Right renal pelvis (tissue), 4 donors: ENCODE measurements at regions not wholly inside any gene's neighbourhood (a gene's known extent, or its start where the extent isn't known, plus 50 kb on each side); places are given as distances from the start of the nearest gene placed in this dataset.

Experiments
- DNase-seq, 4 donors: peaks; one replicate each; pipeline ENCODE4 v3.0.0-alpha.2; 2013; ENCODE audit warnings: low read depth in 4 of 4, low spot score in 3 of 4, missing footprints in 1 of 4

DNA sequence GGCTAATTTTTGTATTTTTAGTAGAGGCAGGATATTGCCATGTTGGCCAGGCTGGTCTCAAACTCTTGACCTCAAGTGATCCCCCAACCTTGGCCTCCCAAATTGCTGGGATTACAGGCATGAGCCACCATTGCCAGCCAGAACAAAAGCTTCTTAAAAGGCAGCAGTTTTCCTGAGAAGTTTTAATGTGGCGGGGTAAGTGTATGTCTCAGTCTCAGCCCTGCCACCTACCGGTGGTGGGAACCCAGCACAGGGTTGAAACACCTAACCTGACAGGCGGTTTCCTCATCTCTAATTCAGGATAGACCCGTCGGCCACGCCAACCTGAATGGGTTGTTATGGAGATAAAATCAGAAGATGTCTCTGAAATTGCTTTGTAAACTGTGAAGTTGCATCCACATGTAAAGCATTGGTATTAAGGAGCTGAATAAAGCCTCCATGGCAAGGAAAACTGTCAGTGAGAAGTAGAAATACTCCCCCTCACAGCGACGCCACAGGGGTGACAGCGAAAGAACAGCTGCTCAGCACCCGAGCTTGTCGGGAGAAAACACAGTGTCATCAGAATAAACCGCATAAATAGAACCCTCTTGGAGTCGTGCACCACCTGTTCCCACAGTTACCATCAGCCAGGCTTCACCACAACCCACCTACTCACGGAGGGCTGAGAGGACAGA is 165.9 kb upstream of the NCAM1 start:
- no peak for DNase-seq

DNA sequence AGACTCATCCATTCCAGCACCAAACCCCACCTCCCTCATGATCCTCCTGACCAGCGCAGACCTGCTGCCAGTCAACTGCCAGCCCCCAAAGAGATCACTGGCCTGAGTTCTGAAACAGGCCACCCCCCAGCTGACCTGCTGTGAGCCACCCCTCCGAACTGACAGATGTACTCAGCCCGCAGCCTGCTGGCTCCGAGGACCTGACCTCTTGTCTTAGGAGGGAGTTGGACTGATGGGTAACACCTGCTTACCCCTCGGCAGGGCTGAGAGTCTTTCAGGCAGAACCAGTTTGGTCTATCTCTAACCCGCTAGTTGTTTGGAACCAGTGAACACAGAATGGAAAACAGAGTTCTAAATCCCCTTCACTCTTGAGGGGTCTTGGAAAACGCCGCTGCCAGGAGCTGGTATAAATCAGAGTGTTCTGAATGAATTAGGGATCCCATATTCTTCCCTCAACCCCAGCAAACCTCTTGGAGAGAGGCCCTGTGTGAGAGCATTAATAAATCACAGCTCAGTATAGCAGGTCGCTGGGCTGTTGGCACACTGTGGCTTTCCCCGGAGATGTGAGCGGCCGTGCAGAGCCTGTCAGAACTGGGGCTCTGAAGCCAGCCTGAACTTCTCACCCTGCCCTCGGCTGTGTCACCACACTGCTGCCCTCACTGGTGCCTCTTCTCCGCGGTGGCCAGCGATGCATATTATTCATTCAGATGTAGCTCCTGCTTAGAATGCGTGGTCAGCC is 165.1 kb upstream of the NCAM1 start:
- peak in 1 of 4 donors; percentile 66 for DNase-seq

DNA sequence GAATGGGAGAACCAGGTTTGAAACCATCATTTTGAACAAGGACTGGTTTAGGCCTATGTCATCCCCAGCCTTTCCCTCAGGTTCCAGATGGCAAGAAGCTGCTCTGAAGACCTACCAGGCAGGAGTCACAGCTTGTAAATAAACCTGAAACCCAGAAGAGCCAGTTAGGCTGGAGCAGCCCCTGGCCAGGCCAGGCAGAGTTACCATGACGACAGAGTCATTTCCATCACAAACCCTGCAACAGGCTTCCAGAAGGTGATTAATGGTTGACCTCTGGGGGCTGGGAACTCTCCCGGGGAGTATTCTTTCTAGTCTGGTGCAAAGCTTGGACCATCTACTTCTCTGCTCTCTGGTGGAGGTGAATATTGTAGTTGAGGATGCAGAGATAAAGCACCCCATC is 164.1 kb upstream of the NCAM1 start:
- DNase-seq, result peak in 1 of 4 donors; percentile 79

DNA sequence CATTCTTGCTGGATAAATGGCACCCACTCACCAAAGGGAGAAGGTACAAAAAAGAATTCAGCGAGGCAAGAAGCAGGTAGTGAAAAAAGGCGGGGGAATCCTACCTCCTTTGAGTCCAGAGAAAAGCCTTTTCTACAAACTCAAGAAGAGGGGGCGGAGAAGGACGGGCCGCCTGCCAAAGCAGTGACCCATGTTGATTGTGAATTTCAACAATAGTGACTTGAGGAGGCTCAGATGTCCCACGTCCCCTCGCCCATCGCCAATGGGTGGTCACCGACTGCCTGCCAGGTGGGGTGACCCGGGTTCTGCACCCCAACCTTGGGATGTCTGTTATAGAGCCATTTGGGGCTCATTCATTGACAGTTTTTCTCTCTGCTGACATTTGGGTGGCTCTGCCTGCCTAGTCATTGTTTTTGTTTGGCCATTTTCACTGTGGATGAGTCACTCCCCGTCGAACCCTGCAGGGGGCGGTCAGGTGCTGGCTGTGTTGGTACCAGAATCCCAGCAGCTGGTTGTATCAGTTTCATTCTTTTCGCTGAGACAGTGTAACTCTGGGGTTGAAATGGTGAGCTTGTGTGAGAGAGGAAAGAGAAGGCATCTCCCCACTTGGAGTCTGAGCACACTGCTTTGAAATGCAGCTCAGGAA is 163.4 kb upstream of the NCAM1 start:
- no peak for DNase-seq

DNA sequence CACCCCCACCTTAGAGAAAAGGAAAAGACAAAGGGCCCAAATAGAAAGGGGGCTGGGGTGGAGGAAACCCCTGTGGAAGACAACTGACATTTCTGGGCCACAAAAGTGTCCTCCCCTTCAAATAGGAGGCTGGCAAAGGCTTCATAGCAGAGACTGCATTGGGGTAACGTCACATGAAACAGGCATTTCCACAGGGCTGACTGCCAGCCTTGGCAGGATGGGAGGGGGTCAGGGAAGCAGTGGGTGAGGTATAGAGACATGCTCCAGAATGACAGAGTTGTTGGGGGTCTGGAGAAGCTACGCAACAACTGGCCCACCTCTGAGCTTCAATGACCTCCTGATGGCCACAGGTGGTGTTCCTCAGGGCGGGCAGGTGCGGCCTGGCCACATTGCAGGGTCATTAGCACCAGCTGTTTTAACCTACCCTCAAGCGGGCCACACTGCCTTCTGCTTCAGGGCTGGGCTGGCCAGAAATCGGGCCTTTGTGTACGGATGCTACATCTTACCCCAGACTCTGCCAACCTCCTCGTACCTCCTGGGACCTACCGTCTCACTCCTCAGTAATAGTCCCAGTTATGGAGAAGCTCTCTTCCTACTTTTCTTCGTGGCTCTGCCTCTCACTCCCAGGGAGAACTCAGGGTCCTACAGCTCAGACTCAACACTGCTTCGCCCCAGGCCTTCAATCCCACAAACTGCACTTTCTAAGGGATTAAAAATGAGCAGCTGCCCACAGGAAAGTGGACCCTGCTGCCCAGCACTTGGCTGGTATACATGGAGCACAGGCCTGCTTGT is 160.0 kb upstream of the NCAM1 start:
- no peak for DNase-seq

DNA sequence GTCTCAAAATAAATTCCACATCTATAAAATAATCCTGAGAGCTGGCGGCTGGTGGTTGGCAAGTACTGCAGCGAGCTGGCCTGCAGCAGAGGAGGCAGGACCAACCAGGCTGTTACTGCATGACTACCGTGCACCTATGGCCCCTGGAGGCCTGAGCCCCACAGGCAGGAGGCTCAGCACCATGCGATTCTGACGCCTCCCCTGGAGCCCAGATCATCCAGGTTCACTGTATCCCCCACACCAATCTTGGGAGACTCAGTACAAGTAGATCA is 159.5 kb upstream of the NCAM1 start:
- DNase-seq, result no peak

DNA sequence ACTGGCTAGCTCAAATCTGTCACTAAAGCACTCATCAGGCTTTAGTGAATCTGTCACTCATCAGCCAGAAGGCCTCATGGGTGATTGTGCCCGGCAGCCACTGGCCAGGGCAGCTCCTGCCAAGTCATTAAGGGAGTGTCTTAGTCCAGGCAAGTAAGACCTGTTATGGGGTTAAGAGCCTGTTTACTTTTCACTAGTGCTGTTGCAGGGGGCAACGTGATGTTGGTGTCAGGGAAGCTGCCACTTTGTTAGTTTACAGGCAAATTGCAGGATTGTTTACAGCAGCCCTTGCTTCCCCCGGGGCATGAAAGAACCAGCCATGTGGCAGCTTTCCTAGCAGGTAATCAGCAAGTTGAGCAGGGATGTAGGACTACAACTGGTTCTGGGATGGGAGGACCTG is 155.6 kb upstream of the NCAM1 start:
- DNase-seq, result no peak

DNA sequence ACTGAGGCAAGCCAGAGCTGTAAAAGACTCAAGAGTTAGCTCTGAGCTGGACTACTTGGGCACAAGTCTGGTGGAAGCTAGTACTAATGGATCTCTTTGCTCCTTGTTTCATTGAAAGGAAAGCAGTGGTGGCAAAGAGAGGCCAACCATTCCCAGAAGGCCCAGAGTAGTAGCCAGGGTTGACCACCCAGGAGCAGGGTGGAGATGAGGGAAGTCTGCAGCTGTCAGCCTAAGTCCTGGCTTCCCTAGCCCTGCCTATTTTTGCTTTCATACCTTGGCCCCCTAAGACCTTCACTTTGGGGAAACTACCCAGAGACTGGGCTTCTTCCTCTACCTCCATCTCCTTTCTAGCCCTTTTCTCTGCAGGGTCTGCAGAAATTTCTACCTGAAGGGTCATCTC is 155.0 kb upstream of the NCAM1 start:
- no peak for DNase-seq

DNA sequence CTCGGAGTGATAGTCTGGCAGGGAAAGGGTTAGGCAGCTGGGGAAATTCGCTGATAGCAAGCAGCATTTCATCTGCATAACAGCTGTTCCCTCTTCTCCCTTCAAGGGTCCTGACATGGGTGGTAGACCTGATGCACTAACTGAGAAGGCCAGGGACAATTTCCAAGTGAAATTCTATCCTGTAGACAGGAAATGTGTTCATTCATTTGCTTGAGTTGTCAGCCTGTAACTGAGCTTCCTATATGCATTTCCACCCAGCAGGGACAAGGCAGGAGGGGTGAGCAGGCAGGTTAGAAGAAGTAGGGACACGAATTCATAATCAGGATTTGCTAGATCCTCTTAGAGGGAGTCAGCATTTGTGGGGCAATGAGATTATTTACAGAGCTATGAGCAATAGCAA is 154.3 kb upstream of the NCAM1 start:
- no peak for DNase-seq

DNA sequence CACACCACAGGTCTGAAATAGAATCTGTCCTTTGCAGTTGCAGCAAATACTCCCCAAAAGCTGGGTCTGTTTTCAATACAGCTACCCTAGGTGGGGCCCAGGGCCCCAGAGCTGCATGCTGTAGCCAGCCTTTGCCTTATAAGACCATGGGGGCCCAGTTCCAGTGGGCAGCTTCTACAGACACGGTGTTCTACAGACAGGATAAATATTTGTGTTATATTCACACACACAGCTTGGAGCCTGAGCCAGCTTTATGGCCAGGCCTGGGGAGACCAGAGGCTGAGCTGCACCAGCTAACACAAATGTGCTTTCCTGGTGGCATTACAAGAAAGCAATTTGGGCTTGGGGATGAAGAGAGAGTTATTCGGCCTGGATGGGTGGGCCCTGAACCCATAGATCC is 151.8 kb upstream of the NCAM1 start:
- DNase-seq, result no peak

DNA sequence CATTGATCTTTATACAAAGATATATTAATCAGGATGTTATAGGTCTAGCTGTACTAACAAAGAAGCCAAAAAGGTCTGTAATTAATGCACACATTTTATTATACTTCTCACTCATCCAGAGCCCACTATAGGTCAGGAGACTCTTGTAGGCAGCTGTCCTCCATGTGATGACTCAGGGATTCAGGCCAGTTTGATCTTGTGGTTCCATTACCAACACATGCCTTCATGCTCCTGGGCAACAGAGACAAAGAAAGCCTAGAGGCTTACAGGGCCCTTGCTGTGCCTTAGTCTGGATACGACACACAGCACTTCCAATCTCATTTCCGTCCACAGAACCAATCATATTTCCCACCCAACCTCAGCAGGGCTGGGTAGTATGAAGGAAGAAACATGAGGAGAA is 150.3 kb upstream of the NCAM1 start:
- DNase-seq, result no peak

DNA sequence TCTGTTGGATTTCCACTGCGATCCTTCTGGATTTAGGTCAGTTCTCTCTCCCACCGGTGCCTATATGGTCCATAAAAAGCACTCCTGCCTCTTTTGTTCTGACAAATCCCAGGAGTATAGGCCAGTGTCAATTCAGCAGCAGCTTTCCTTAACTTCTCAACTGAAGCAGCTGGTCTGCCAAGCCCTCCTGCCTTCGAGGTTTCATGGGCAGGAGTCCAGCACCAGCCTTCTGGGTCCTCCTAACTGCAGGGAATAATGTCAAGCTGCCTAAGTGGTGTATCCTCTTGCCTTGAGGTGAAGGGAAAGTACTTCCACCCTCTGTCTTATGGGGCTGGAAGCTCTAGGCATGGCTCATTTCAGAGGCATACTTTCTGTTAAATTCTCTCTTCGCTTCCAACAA is 149.4 kb upstream of the NCAM1 start:
- DNase-seq, result no peak

DNA sequence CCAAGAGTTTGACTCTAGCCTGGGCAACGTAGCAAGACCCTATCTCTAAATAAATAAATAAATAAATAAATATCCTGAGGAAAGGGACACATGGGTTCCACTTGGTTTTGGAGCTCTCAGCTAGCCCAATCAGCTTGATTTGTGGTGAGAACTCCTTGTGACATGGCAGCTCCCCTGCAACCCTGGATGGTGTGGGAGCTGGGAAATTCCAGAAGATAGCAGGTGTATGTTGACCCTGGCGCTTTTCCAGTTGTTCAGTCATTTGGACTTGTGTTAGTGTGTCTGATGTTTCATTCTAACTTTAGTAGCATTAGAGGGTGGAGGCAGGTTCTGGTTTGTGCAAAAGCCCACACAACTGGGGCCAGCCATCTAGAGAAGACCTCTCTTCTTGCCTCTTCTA is 148.5 kb upstream of the NCAM1 start:
- no peak for DNase-seq

DNA sequence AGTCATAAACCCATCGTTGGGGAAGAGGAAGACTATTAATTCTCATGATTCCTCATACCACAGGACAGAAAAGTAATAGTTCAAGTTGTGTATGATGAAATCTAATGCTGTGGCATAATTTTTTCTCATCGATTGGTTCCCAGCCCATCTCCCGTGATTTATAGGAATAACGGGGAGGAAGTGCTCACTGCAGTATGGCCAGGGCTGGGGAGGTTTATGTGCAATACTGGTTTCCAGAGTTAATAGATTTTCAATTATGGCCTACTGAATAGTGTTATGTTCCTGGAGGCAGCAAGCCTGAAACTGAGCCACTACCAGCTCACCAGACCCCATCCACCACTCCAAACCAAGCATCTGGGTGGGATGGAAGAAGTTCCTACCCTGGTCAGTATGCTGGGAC is 147.1 kb upstream of the NCAM1 start:
- DNase-seq, result no peak

DNA sequence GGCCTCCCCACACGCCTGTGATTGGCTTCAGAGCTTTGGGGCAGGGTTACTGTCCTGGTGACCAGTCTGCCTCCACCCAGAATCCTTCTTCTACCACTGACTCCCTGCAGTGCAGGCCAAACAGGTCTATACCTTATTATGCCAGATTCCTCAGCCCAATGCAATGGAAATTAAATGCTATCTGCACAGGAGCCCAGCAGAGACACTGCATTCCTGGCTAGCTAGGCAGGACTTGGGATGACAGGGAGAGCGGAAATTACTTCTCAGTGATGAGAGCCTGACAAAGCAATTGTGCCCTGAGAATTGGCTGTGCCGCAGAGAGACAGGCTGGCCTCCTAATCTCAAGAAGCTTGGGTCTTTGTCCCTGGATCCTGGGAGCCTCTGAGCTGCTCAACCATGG is 143.8 kb upstream of the NCAM1 start:
- DNase-seq, result no peak

DNA sequence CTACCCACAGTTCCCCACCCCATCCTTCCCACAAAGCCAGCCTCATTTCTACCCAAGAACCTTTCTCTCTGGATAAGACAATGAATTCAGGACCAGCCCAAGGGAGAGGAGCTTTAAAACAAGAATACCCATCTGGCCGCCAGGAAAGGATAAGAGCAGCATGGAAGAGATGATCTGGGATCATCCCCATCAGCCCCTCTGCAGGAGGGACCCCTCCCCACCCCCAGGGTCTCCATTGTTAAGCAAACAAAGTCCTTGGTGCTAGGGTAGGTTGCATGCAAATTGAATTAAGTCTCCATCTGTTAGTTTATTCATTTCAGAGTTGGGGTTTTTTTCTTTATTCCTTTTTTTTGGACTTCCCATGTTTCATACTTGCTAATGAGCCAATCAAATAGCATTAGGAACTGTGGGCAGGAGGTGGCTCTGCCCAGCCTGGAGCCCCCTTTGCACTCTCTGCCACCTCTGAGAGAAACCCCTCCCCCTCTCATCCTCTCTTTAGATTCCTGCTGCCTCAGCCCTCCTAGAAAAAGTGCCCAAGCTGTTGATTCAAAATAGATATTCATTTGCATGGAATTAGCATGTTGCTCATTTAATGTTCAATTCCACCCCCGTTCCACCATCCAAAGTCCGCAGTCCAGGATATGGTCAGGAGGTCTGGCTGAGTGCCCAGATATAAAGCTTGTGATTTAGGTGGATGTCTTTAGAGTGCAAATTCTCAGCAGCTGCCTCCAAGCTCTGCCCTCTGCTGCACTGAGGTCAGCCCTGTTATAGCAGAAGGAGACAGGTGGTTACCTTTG is 138.5 kb upstream of the NCAM1 start:
- peak in 2 of 4 donors; percentile 51 for DNase-seq

DNA sequence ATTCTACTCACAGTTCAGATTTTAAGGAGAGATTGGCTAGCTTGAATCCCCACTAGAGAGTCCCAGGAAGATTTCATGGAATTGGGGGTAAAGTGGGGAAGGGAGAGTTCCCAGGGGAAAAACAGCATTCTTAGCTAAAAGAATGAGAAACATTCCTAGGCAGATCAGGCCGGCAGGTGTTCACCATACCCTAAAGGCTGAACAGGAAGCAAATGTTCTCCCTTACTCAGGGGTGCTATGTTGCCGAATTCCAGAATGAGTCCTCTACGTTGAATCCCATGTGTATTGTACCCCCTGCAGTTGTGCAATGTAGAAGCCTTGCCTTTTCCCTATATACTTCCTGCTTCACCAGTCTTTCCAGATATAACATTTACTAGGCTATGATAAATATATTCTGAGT is 135.2 kb upstream of the NCAM1 start:
- DNase-seq, result no peak

DNA sequence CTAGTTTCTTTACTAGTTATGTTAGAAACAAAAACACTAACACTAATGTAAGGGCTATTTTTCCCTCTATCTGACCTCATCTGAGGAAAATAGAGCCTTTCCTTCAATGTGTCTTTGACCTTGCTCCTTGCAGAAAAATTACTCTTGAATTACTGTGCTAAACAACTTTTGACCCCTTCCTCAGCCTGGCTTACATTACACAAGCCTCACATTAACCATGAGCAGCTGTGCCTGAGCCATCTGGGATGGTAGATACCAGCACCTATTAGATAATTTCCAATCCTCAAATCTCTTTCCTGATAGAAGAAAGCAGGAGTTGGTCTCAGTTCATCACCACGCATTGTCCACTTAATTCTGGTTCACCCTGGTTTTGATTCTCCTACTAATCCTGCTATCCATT is 134.4 kb upstream of the NCAM1 start:
- no peak for DNase-seq

DNA sequence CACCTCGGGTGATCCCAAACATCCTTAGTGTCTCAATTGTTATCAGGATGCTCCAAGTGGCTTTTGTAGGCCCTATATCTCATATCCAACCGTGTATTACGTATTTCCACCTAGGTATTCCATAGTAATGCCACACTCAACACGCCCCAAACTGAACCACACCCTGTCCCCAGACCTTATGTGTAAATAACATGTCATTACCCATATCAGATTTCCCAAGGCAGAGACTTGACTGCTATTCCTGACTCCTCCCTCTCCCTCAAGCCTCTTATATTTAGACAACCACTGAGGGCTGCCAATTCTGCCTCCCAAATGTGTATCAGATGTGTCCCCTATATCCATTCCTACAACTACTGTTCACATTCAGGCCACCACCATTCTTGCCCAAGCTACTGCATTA is 132.8 kb upstream of the NCAM1 start:
- no peak for DNase-seq

DNA sequence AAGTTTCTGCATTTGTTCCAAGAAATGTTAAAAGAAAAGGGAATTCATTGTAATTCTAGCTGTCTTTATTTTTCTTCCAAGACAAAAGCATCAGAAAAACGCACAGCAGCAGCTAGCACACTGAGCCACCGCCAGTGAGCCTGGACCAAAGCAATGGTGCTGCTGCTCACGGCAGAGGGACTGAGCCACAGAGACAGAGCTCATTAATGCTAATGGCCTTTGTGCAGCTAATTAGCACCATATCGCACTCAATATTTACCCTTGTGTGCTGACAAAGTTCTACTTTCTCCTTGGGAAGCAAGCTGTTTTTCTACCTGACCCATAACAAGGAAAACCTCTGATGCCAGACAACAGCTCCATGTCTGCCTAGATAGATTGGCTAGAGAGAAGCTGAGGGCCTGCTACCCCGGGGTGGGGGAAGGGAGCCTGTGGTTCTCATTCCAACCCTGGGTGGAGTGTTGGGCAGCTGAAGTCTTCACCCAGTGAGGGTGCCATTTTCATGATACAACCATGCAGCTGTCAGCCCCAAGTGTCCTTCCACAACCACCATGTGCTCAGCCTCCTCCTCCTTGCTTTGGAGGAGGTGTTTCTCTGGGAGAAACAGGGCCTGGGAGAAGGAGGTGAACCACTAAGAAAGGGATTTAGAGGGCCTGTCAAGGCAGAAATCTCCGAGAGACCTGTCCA is 131.1 kb upstream of the NCAM1 start:
- no peak for DNase-seq
